HepG2 (cell line): ENCODE measurements at regions not wholly inside any gene's neighbourhood (a gene's known extent, or its start where the extent isn't known, plus 50 kb on each side); places are given as distances from the start of the nearest gene placed in this dataset.

Experiments
- GABPA ChIP-seq, 2 experiments: IDR thresholded peaks; 2 replicates each; pipeline ENCODE4 v1.6.1; 2011 to 2016; ENCODE audit warnings: low read depth in 2 of 2, low read length in 1 of 2, missing biosample characterization in 1 of 2, missing genetic modification characterization in 1 of 2
- HCFC1 ChIP-seq: fragments of 150-350 bp; IDR thresholded peaks from 2 replicates; pipeline ENCODE4 v1.6.1; 2014; ENCODE audit warnings: low read depth, low read length
- KAT8 ChIP-seq: IDR thresholded peaks from 2 replicates; pipeline ENCODE4 v1.6.1; 2016; ENCODE audit warnings: missing genetic modification reagents, missing compliant biosample characterization
- POLR2AphosphoS5 ChIP-seq: IDR thresholded peaks from 2 replicates; pipeline ENCODE4 v1.6.1; 2012; ENCODE audit warnings: low read depth, low read length
- REXO4 ChIP-seq: sonication (generic); formaldehyde crosslinking; IDR thresholded peaks from 2 replicates; pipeline ENCODE4 v1.8.0; 2022; ENCODE audit warnings: missing genetic modification reagents, mild to moderate bottlenecking, borderline replicate concordance
- SP1 ChIP-seq, 2 experiments: fragments of 450-650 bp in 1 of 2; sonication (generic) in 1 of 2; formaldehyde crosslinking in 1 of 2; IDR thresholded peaks; 2 replicates each; pipeline versions ENCODE4 v1.4.0 to v1.6.1; 2016 to 2020; ENCODE audit warnings: missing genetic modification reagents in 1 of 2
- TBL1XR1 ChIP-seq: fragments of 150-350 bp; IDR thresholded peaks from 2 replicates; pipeline ENCODE4 v1.6.1; 2014; ENCODE audit warnings: borderline replicate concordance, low read length; ENCODE audit not compliant: partially characterized antibody
- ZNF274 ChIP-seq: sonication (generic); formaldehyde crosslinking; IDR thresholded peaks from 2 replicates; pipeline ENCODE4 v1.5.1; 2020; ENCODE audit warnings: mild to moderate bottlenecking, missing genetic modification reagents
- ZNF678 ChIP-seq: sonication (generic); formaldehyde crosslinking; IDR thresholded peaks from 2 replicates; pipeline ENCODE4 v1.4.0; 2020; ENCODE audit warnings: mild to moderate bottlenecking, missing genetic modification reagents
- TF ChIP-seq, protein P1 (sequence below): sonication (generic); formaldehyde crosslinking; conservative IDR thresholded peaks from 2 replicates; pipeline ENCODE4 v1.8.0; 2022; ENCODE audit warnings: low read depth, missing genetic modification reagents
- TF ChIP-seq, protein P2 (sequence below): sonication (generic); formaldehyde crosslinking; IDR thresholded peaks from 2 replicates; pipeline ENCODE4 v1.5.0; 2020; ENCODE audit warnings: mild to moderate bottlenecking, missing genetic modification reagents, moderate library complexity
- TF ChIP-seq, protein P3 (sequence below): IDR thresholded peaks from 2 replicates; pipeline ENCODE4 v1.6.1; 2016; ENCODE audit warnings: control low read depth
- TF ChIP-seq, protein P4 (sequence below): sonication (generic); formaldehyde crosslinking; IDR thresholded peaks from 2 replicates; pipeline ENCODE4 v1.8.1; 2023; ENCODE audit warnings: missing genetic modification reagents, inconsistent platforms, borderline replicate concordance
- TF ChIP-seq, protein P5 (sequence below): IDR thresholded peaks from 2 replicates; pipeline ENCODE4 v1.6.1; 2016; ENCODE audit warnings: low read depth

DNA sequence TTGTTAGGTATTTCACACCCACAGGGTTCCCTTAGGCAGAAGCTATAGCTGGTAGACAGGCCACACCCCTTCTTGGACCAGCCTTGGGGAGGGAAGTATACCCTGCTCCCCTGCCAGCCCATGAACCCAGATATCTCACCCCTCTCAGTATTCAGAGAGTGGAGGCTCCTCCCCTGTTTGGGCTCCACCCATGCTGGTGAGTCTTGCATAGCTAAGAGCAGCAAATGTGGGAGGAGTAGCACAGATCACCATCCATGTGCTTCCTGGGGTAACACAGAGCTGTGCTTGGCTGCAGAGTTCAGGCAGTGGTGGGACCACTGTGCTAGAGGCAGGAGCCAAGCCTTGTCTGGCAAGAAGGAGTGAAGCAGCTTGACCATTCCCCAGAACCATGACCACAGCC is 427.2 kb downstream of the ZIC1 start:
- TF ChIP-seq, protein P1, sequence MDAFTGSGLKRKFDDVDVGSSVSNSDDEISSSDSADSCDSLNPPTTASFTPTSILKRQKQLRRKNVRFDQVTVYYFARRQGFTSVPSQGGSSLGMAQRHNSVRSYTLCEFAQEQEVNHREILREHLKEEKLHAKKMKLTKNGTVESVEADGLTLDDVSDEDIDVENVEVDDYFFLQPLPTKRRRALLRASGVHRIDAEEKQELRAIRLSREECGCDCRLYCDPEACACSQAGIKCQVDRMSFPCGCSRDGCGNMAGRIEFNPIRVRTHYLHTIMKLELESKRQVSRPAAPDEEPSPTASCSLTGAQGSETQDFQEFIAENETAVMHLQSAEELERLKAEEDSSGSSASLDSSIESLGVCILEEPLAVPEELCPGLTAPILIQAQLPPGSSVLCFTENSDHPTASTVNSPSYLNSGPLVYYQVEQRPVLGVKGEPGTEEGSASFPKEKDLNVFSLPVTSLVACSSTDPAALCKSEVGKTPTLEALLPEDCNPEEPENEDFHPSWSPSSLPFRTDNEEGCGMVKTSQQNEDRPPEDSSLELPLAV (CRISPR knock-in tag): no peak
- TF ChIP-seq REXO4 (CRISPR knock-in tag) (no peak), ZNF678 (no peak), SP1 (IDR thresholded peaks at IDR 0.05) (no peak), SP1 (CRISPR knock-in tag; IDR thresholded peaks at IDR 0.05) (no peak), GABPA (IDR thresholded peaks at IDR 0.05; ENCODE audit: low read depth, low read length) (no peak), GABPA (CRISPR knock-in tag; IDR thresholded peaks at IDR 0.05; ENCODE audit: low read depth) (no peak), ZNF274 (CRISPR knock-in tag) (no peak), HCFC1 (no peak), TBL1XR1 (no peak), POLR2AphosphoS5 (no peak), KAT8 (CRISPR knock-in tag) (no peak)
- TF ChIP-seq, protein P2, sequence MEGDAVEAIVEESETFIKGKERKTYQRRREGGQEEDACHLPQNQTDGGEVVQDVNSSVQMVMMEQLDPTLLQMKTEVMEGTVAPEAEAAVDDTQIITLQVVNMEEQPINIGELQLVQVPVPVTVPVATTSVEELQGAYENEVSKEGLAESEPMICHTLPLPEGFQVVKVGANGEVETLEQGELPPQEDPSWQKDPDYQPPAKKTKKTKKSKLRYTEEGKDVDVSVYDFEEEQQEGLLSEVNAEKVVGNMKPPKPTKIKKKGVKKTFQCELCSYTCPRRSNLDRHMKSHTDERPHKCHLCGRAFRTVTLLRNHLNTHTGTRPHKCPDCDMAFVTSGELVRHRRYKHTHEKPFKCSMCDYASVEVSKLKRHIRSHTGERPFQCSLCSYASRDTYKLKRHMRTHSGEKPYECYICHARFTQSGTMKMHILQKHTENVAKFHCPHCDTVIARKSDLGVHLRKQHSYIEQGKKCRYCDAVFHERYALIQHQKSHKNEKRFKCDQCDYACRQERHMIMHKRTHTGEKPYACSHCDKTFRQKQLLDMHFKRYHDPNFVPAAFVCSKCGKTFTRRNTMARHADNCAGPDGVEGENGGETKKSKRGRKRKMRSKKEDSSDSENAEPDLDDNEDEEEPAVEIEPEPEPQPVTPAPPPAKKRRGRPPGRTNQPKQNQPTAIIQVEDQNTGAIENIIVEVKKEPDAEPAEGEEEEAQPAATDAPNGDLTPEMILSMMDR (CRISPR knock-in tag): no peak
- TF ChIP-seq, protein P3, sequence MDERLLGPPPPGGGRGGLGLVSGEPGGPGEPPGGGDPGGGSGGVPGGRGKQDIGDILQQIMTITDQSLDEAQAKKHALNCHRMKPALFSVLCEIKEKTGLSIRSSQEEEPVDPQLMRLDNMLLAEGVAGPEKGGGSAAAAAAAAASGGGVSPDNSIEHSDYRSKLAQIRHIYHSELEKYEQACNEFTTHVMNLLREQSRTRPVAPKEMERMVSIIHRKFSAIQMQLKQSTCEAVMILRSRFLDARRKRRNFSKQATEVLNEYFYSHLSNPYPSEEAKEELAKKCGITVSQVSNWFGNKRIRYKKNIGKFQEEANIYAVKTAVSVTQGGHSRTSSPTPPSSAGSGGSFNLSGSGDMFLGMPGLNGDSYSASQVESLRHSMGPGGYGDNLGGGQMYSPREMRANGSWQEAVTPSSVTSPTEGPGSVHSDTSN (CRISPR knock-in tag): no peak
- TF ChIP-seq, protein P4, sequence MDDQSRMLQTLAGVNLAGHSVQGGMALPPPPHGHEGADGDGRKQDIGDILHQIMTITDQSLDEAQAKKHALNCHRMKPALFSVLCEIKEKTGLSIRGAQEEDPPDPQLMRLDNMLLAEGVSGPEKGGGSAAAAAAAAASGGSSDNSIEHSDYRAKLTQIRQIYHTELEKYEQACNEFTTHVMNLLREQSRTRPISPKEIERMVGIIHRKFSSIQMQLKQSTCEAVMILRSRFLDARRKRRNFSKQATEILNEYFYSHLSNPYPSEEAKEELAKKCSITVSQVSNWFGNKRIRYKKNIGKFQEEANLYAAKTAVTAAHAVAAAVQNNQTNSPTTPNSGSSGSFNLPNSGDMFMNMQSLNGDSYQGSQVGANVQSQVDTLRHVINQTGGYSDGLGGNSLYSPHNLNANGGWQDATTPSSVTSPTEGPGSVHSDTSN (CRISPR knock-in tag): no peak
- TF ChIP-seq, protein P5, sequence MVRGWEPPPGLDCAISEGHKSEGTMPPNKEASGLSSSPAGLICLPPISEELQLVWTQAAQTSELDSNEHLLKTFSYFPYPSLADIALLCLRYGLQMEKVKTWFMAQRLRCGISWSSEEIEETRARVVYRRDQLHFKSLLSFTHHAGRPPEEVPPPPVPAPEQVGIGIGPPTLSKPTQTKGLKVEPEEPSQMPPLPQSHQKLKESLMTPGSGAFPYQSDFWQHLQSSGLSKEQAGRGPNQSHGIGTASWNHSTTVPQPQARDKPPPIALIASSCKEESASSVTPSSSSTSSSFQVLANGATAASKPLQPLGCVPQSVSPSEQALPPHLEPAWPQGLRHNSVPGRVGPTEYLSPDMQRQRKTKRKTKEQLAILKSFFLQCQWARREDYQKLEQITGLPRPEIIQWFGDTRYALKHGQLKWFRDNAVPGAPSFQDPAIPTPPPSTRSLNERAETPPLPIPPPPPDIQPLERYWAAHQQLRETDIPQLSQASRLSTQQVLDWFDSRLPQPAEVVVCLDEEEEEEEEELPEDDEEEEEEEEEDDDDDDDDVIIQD (CRISPR knock-in tag): no peak
